ENCODE measurements at regions not wholly inside any gene's neighbourhood (a gene's known extent, or its start where the extent isn't known, plus 50 kb on each side); places are given as distances from the start of the nearest gene placed in this dataset.

- no peak overlapping the region for H3K27ac ChIP-seq (ENCODE audit: low read depth, low read length)
- no peak overlapping the region for H3K9ac ChIP-seq (ENCODE audit: low read length)
- H3K36me3 ChIP-seq (ENCODE audit: control insufficient read depth, insufficient read depth, low read length): no peaks in the 10 kb centered on the region
- H3K4me1 ChIP-seq (ENCODE audit: control insufficient read depth, insufficient read depth, low read length): peaks cover 23% of the 10 kb centered on the region
- no peak overlapping the region for H3K4me3 ChIP-seq (ENCODE audit: low read length)
- no peaks in the 10 kb centered on the region for H3K27me3 ChIP-seq (ENCODE audit: control insufficient read depth, insufficient read depth, low read length)
These were observed 501.0 kb upstream of the USP24 start for GRCh38 chr1:55716151-55716550.

GRCh38 chr1:55714230-55714629 lies 499.1 kb upstream of the USP24 start:
- no peak overlapping the region for H3K27ac ChIP-seq (ENCODE audit: low read depth, low read length)
- H3K4me3 ChIP-seq (ENCODE audit: low read length): no peak overlapping the region
- peaks cover 18% of the 10 kb centered on the region for H3K4me1 ChIP-seq (ENCODE audit: control insufficient read depth, insufficient read depth, low read length)
- H3K27me3 ChIP-seq (ENCODE audit: control insufficient read depth, insufficient read depth, low read length): no peaks in the 10 kb centered on the region
- no peak overlapping the region for H3K9ac ChIP-seq (ENCODE audit: low read length)
- no peaks in the 10 kb centered on the region for H3K36me3 ChIP-seq (ENCODE audit: control insufficient read depth, insufficient read depth, low read length)

GRCh38 chr1:55713516-55713915 lies 498.4 kb upstream of the USP24 start:
- Histone ChIP-seq H3K27me3 (ENCODE audit: control insufficient read depth, insufficient read depth, low read length) (no peaks in the 10 kb centered on the region), H3K9ac (ENCODE audit: low read length) (no peak overlapping the region), H3K4me1 (ENCODE audit: control insufficient read depth, insufficient read depth, low read length) (peaks cover 11% of the 10 kb centered on the region), H3K27ac (ENCODE audit: low read depth, low read length) (no peak overlapping the region), H3K4me3 (ENCODE audit: low read length) (no peak overlapping the region), H3K36me3 (ENCODE audit: control insufficient read depth, insufficient read depth, low read length) (no peaks in the 10 kb centered on the region)

- Histone ChIP-seq H3K27ac (ENCODE audit: low read depth, low read length) (no peak overlapping the region), H3K9ac (ENCODE audit: low read length) (no peak overlapping the region)
These were observed 497.0 kb upstream of the USP24 start for GRCh38 chr1:55712148-55712547.

GRCh38 chr1:55708781-55709180 lies 493.6 kb upstream of the USP24 start:
- Histone ChIP-seq H3K9ac (ENCODE audit: low read length) (no peak overlapping the region), H3K27me3 (ENCODE audit: control insufficient read depth, insufficient read depth, low read length) (no peaks in the 10 kb centered on the region), H3K36me3 (ENCODE audit: control insufficient read depth, insufficient read depth, low read length) (no peaks in the 10 kb centered on the region), H3K27ac (ENCODE audit: low read depth, low read length) (no peak overlapping the region), H3K4me3 (ENCODE audit: low read length) (no peak overlapping the region), H3K4me1 (ENCODE audit: control insufficient read depth, insufficient read depth, low read length) (peaks cover 3% of the 10 kb centered on the region)

More at GRCh38 chr1:55712148-55712547, 497.0 kb upstream of the USP24 start:
- H3K4me1 ChIP-seq (ENCODE audit: control insufficient read depth, insufficient read depth, low read length): no peaks in the 10 kb centered on the region
- H3K4me3 ChIP-seq (ENCODE audit: low read length): no peak overlapping the region
- no peaks in the 10 kb centered on the region for H3K36me3 ChIP-seq (ENCODE audit: control insufficient read depth, insufficient read depth, low read length)
- H3K27me3 ChIP-seq (ENCODE audit: control insufficient read depth, insufficient read depth, low read length): no peaks in the 10 kb centered on the region

- no peaks in the 10 kb centered on the region for H3K36me3 ChIP-seq (ENCODE audit: control insufficient read depth, insufficient read depth, low read length)
- peaks cover 3% of the 10 kb centered on the region for H3K4me1 ChIP-seq (ENCODE audit: control insufficient read depth, insufficient read depth, low read length)
- no peak overlapping the region for H3K27ac ChIP-seq (ENCODE audit: low read depth, low read length)
- H3K4me3 ChIP-seq (ENCODE audit: low read length): no peak overlapping the region
- no peaks in the 10 kb centered on the region for H3K27me3 ChIP-seq (ENCODE audit: control insufficient read depth, insufficient read depth, low read length)
- no peak overlapping the region for H3K9ac ChIP-seq (ENCODE audit: low read length)
These were observed 492.7 kb upstream of the USP24 start for GRCh38 chr1:55707846-55708245.

GRCh38 chr1:55707196-55707595 lies 492.0 kb upstream of the USP24 start:
- Histone ChIP-seq H3K27me3 (ENCODE audit: control insufficient read depth, insufficient read depth, low read length) (no peaks in the 10 kb centered on the region), H3K9ac (ENCODE audit: low read length) (no peak overlapping the region), H3K4me3 (ENCODE audit: low read length) (no peak overlapping the region), H3K36me3 (ENCODE audit: control insufficient read depth, insufficient read depth, low read length) (no peaks in the 10 kb centered on the region), H3K4me1 (ENCODE audit: control insufficient read depth, insufficient read depth, low read length) (peaks cover 3% of the 10 kb centered on the region), H3K27ac (ENCODE audit: low read depth, low read length) (no peak overlapping the region)

- no peaks in the 10 kb centered on the region for H3K36me3 ChIP-seq (ENCODE audit: control insufficient read depth, insufficient read depth, low read length)
- H3K9ac ChIP-seq (ENCODE audit: low read length): no peak overlapping the region
- peaks cover 3% of the 10 kb centered on the region for H3K4me1 ChIP-seq (ENCODE audit: control insufficient read depth, insufficient read depth, low read length)
- H3K4me3 ChIP-seq (ENCODE audit: low read length): no peak overlapping the region
- H3K27me3 ChIP-seq (ENCODE audit: control insufficient read depth, insufficient read depth, low read length): no peaks in the 10 kb centered on the region
- no peak overlapping the region for H3K27ac ChIP-seq (ENCODE audit: low read depth, low read length)
These were observed 491.2 kb upstream of the USP24 start for GRCh38 chr1:55706397-55706796.

GRCh38 chr1:55703726-55704363 lies 488.7 kb upstream of the USP24 start:
- peaks cover 7% of the 10 kb centered on the region for H3K4me1 ChIP-seq (ENCODE audit: control insufficient read depth, insufficient read depth, low read length)
- no peaks in the 10 kb centered on the region for H3K36me3 ChIP-seq (ENCODE audit: control insufficient read depth, insufficient read depth, low read length)
- H3K4me3 ChIP-seq (ENCODE audit: low read length): no peak overlapping the region
- H3K9ac ChIP-seq (ENCODE audit: low read length): no peak overlapping the region
- H3K27me3 ChIP-seq (ENCODE audit: control insufficient read depth, insufficient read depth, low read length): no peaks in the 10 kb centered on the region
- H3K27ac ChIP-seq (ENCODE audit: low read depth, low read length): peak overlapping the region; percentile 6

- Histone ChIP-seq H3K27me3 (ENCODE audit: control insufficient read depth, insufficient read depth, low read length) (no peaks in the 10 kb centered on the region), H3K9ac (ENCODE audit: low read length) (no peak overlapping the region), H3K27ac (ENCODE audit: low read depth, low read length) (no peak overlapping the region), H3K36me3 (ENCODE audit: control insufficient read depth, insufficient read depth, low read length) (no peaks in the 10 kb centered on the region), H3K4me1 (ENCODE audit: control insufficient read depth, insufficient read depth, low read length) (peaks cover 7% of the 10 kb centered on the region), H3K4me3 (ENCODE audit: low read length) (no peak overlapping the region)
These were observed 486.9 kb upstream of the USP24 start for GRCh38 chr1:55702064-55702463.

GRCh38 chr1:55700359-55701130 lies 485.4 kb upstream of the USP24 start:
- no peak overlapping the region for H3K27ac ChIP-seq (ENCODE audit: low read depth, low read length)
- no peaks in the 10 kb centered on the region for H3K27me3 ChIP-seq (ENCODE audit: control insufficient read depth, insufficient read depth, low read length)
- no peaks in the 10 kb centered on the region for H3K36me3 ChIP-seq (ENCODE audit: control insufficient read depth, insufficient read depth, low read length)
- H3K4me1 ChIP-seq (ENCODE audit: control insufficient read depth, insufficient read depth, low read length): peaks cover 7% of the 10 kb centered on the region
- H3K4me3 ChIP-seq (ENCODE audit: low read length): no peak overlapping the region
- no peak overlapping the region for H3K9ac ChIP-seq (ENCODE audit: low read length)

GRCh38 chr1:55699228-55699627 lies 484.1 kb upstream of the USP24 start:
- peaks cover 9% of the 10 kb centered on the region for H3K4me1 ChIP-seq (ENCODE audit: control insufficient read depth, insufficient read depth, low read length)
- H3K27ac ChIP-seq (ENCODE audit: low read depth, low read length): no peak overlapping the region
- no peak overlapping the region for H3K4me3 ChIP-seq (ENCODE audit: low read length)
- no peaks in the 10 kb centered on the region for H3K36me3 ChIP-seq (ENCODE audit: control insufficient read depth, insufficient read depth, low read length)
- no peaks in the 10 kb centered on the region for H3K27me3 ChIP-seq (ENCODE audit: control insufficient read depth, insufficient read depth, low read length)
- no peak overlapping the region for H3K9ac ChIP-seq (ENCODE audit: low read length)

All from rectal smooth muscle tissue (tissue), 1 donor.